ENCODE measurements at regions not wholly inside any gene's neighbourhood (a gene's known extent, or its start where the extent isn't known, plus 50 kb on each side); places are given as distances from the start of the nearest gene placed in this dataset.
"Not testable (repeated sequence)": the region's sequence is repeated elsewhere in the genome, so short reads cannot be mapped to it uniquely, and the experiment has no call there.

GRCh38 chr3:26084629-26085028 is 294.7 kb downstream of the OXSM start:
- DNase-seq (ENCODE audit: extremely low read depth, low read depth): no peak

GRCh38 chr3:26087751-26088150 is 297.9 kb downstream of the OXSM start:
- no peak for TF ChIP-seq CTCF (IDR thresholded peaks at IDR 0.05; ENCODE audit: low read depth, low read length, missing control alignments)
- no peak for DNase-seq (ENCODE audit: extremely low read depth, low read depth)
- H3K4me3 ChIP-seq (replicated peaks; ENCODE audit: low read depth, low read length): no peak overlapping the region

More at GRCh38 chr3:26084629-26085028, 294.7 kb downstream of the OXSM start:
- H3K4me3 ChIP-seq (replicated peaks; ENCODE audit: low read depth, low read length): no peak overlapping the region
- no peak for TF ChIP-seq CTCF (IDR thresholded peaks at IDR 0.05; ENCODE audit: low read depth, low read length, missing control alignments)

- no peak for TF ChIP-seq CTCF (IDR thresholded peaks at IDR 0.05; ENCODE audit: low read depth, low read length, missing control alignments)
- no peak for DNase-seq (ENCODE audit: extremely low read depth, low read depth)
- no peak overlapping the region for H3K4me3 ChIP-seq (replicated peaks; ENCODE audit: low read depth, low read length)
These were observed 299.4 kb downstream of the OXSM start for GRCh38 chr3:26089249-26089648.

- no peak for TF ChIP-seq CTCF (IDR thresholded peaks at IDR 0.05; ENCODE audit: low read depth, low read length, missing control alignments)
- no peak for DNase-seq (ENCODE audit: extremely low read depth, low read depth)
- H3K4me3 ChIP-seq (replicated peaks; ENCODE audit: low read depth, low read length): no peak overlapping the region
These were observed 300.7 kb downstream of the OXSM start for GRCh38 chr3:26090589-26090988.

GRCh38 chr3:26091096-26091495 is 301.2 kb downstream of the OXSM start:
- TF ChIP-seq CTCF (IDR thresholded peaks at IDR 0.05; ENCODE audit: low read depth, low read length, missing control alignments): no peak
- DNase-seq (ENCODE audit: extremely low read depth, low read depth): no peak
- H3K4me3 ChIP-seq (replicated peaks; ENCODE audit: low read depth, low read length): no peak overlapping the region

- H3K4me3 ChIP-seq (replicated peaks; ENCODE audit: low read depth, low read length): no peak overlapping the region
- no peak for TF ChIP-seq CTCF (IDR thresholded peaks at IDR 0.05; ENCODE audit: low read depth, low read length, missing control alignments)
- no peak for DNase-seq (ENCODE audit: extremely low read depth, low read depth)
These were observed 301.7 kb downstream of the OXSM start for GRCh38 chr3:26091626-26092025.

GRCh38 chr3:26097111-26097510 is 307.2 kb downstream of the OXSM start:
- DNase-seq (ENCODE audit: extremely low read depth, low read depth); H3K4me3 ChIP-seq (replicated peaks; ENCODE audit: low read depth, low read length): not testable (repeated sequence)
